ENCODE measurements at regions not wholly inside any gene's neighbourhood (a gene's known extent, or its start where the extent isn't known, plus 50 kb on each side); places are given as distances from the start of the nearest gene placed in this dataset.
"Not testable (repeated sequence)": the region's sequence is repeated elsewhere in the genome, so short reads cannot be mapped to it uniquely, and the experiment has no call there.

GRCh38 chr20:57103146-57103800 lies 163.2 kb downstream of the BMP7 start:
- DNase-seq (ENCODE audit: low read depth in 2 of 2) = no peak

GRCh38 chr20:57104113-57104512 lies 162.3 kb downstream of the BMP7 start:
- no peak for DNase-seq (ENCODE audit: low read depth in 2 of 2)

DNA sequence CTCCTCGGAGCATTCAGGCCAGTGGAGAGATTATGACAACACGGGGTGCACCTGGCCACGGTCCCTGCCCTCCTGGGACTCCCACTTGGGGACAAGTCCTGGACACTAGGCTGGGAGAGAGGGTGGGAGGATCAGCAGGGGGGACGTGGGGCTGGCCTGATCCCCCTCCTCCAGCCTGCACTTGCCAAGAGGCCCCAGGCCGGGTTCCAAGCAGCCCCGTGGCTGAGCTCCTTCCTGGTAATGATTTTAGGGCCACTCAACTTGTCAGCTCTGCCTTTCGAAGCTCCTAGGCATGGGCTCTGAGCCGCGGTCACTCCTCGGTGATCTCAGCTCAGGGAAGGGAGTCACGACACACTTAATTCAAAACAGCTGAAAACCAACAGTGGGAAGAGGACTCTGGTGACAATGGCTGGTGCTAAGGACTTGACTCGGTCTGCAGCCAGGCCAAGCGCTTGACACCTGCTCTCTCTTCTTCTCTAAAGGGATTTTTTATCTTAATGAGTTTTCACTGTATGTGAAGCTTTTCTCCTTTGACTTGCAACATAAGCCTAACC lies 161.7 kb downstream of the BMP7 start:
- no peak for DNase-seq (ENCODE audit: low read depth in 2 of 2)

DNA sequence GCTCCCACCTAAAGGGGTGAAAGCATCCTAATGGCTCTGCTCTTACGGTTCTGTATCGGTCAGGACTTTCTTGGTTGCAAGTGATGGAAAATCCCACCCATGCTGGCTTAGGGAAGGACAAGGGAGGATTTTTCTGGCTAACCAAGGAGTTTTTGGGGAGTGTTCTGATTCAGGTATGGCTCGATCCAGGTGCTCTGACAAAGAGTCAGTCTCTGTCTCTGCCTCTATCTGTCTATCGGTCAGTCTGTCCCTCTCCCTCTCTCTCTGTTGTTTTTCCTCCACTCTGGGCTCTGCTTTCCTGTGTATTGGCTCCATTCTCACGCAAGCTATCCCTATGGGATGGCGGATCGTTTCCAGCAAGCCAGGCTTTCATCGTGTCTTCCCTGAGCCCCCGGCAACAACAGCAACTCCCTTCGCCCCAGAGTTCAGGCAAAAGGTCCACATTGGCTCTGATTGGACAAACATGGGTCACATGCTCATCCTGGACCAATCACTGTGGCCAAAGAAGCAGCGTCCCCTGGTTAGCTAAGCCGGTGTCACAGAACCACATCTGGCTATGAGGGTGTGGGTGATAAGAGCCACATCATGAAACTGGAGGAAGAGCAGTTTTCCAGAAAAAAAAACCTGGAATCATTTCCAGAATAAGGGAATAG lies 160.3 kb downstream of the BMP7 start:
- no peak for DNase-seq (ENCODE audit: low read depth in 2 of 2)

- no peak for DNase-seq (ENCODE audit: low read depth in 2 of 2)
These were observed 159.7 kb downstream of the BMP7 start for GRCh38 chr20:57106692-57107091.

- no peak for DNase-seq (ENCODE audit: low read depth in 2 of 2)
These were observed 159.2 kb downstream of the BMP7 start for GRCh38 chr20:57107208-57107607.

- DNase-seq (ENCODE audit: low read depth in 2 of 2) = no peak
These were observed 158.2 kb downstream of the BMP7 start for GRCh38 chr20:57108218-57108617.

GRCh38 chr20:57108742-57109570 lies 157.5 kb downstream of the BMP7 start:
- no peak for DNase-seq (ENCODE audit: low read depth in 2 of 2)

DNA sequence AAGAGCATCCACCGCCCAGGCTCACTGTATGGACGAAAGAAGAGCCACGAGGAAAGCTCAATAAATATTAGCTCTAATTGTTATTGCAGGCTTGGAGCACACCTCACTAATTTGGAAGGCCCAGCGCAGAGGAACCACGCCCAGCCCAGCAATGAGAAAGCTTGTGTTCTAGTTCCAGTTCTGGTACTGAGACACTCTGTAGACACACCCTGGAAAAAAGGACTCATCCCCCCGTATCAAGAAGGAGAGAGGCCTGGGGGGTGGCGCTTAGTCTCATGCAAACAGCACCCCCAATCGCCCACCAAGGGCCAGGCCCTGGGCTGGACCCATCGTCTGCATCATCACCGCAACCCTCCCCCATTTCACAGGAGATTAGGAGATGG lies 156.9 kb downstream of the BMP7 start:
- no peak for DNase-seq (ENCODE audit: low read depth in 2 of 2)

DNA sequence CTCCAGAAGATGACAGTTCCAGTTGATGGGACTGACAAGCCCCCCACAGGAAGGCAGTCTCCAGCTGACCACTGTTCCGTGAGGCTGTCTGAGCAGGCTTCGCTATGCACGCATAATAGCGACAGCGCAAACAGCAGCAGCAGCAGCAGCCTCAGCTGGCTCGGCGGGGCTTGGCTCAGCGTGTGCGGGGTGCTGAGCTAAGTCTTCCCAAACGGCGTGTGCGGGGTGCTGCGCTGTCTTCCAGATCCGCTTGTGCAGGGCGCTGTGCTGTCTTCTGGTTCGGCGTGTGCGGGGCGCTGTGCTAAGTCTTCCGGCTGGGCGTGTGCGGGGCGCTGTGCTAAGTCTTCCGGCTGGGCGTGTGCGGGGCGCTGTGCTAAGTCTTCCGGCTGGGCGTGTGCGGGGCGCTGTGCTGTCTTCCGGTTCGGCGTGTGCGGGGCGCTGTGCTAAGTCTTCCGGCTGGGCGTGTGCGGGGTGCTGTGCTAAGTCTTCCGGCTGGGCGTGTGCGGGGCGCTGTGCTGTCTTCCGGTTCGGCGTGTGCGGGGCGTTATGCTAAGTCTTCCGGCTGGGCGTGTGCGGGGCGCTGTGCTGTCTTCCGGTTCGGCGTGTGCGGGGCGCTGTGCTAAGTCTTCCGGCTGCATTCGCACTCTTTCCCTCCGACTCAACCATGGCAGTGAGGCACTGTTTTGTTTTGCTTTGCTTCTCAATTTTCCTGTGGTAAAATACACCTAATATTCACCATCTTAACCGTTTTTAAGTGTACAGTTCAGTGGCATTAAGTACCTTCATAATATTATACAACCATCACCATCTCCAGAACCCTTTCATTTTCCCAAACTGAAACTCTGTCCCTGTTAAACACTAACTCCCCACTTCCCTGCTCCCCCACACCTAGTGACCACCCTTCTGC lies 156.1 kb downstream of the BMP7 start:
- not testable (repeated sequence) for DNase-seq (ENCODE audit: low read depth in 2 of 2)

GRCh38 chr20:57111028-57111373 lies 155.4 kb downstream of the BMP7 start:
- no peak for DNase-seq (ENCODE audit: low read depth in 2 of 2)

DNA sequence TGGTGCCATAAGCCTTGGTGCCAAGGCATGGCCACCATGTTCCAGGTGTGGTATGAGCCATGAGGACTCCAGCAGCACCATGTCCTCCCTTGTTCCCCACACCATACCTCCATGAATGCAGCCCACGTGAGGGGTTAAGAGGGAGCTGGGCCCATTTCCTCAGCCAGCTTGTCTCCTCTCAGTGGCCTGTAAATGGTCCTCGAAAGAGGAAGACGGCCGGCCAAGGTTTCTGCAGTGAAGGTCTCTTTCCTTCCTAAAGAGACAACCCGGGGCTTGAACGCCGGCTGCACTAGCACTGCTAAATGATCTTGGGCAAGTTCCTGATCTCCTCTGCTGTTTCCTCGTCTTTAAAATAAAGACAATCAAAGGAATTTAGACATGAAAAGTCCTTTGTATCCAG lies 154.0 kb downstream of the BMP7 start:
- no peak for DNase-seq (ENCODE audit: low read depth in 2 of 2)

GRCh38 chr20:57114290-57115005 lies 152.0 kb downstream of the BMP7 start:
- DNase-seq (ENCODE audit: low read depth in 2 of 2) = no peak

- DNase-seq (ENCODE audit: low read depth in 2 of 2) = no peak
These were observed 149.1 kb downstream of the BMP7 start for GRCh38 chr20:57117296-57117695.

- no peak for DNase-seq (ENCODE audit: low read depth in 2 of 2)
These were observed 148.2 kb downstream of the BMP7 start for GRCh38 chr20:57118107-57118769.

All from stimulated activated CD8-positive, alpha-beta memory T cell treated with anti-CD3 and anti-CD28 coated beads, Interleukin-15, amount 100 ng/mL, for 48 hours (primary cell).